B cell (primary cell): ENCODE measurements at regions not wholly inside any gene's neighbourhood (a gene's known extent, or its start where the extent isn't known, plus 50 kb on each side); places are given as distances from the start of the nearest gene placed in this dataset.

Experiments used
- ATAC-seq: fragments of 200-7000 bp; cut with Tn5 transposase; one replicate; pipeline ENCODE4 v1.10.0; 2021; ENCODE audit warnings: low read depth, mild to moderate bottlenecking, moderate number of reproducible peaks, moderate library complexity
- CTCF ChIA-PET: fragments of 350-600 bp; sonication (Branson Sonifier 250); formaldehyde crosslinking; loops from one replicate; lab custom pipeline; 2021; ENCODE audit warnings: antibody characterized with exemption, inconsistent platforms; lab: Charles Lee
- POLR2A ChIA-PET: fragments of 350-600 bp; sonication (Branson Sonifier 250); formaldehyde crosslinking; loops from one replicate; lab custom pipeline; 2021; ENCODE audit warnings: antibody characterized with exemption; lab: Charles Lee
- DNase-seq: peaks from one replicate; pipeline ENCODE4 v3.0.0; 2013
- H2AFZ ChIP-seq: 2 replicates; pipeline ENCODE4 v1.6.1; 2012; ENCODE audit warnings: mild to moderate bottlenecking, low read depth, low read length; ENCODE audit not compliant: insufficient read depth, poor library complexity, severe bottlenecking
- H3K27ac ChIP-seq, 2 donors: 1 replicate in 1 of 2; 2 replicates in 1 of 2; pipeline ENCODE4 v1.5.1; 2012 to 2013; ENCODE audit warnings: low read length in 2 of 2, mild to moderate bottlenecking in 2 of 2, moderate library complexity in 1 of 2
- H3K27me3 ChIP-seq, 4 experiments: fragments of 200-600 bp in 1 of 4; sonication (generic) in 1 of 4; replicated peaks in 1 of 4; 1 replicate in 2 of 4; 2 replicates in 2 of 4; pipeline versions ENCODE4 v1.6.1 to v1.7.0; 2013 to 2016; ENCODE audit warnings: low read length in 3 of 4, mild to moderate bottlenecking in 2 of 4, mixed read lengths in 1 of 4, moderate library complexity in 1 of 4; ENCODE audit not compliant: insufficient read depth in 4 of 4, control insufficient read depth in 3 of 4; ENCODE audit errors: control extremely low read depth in 1 of 4
- H3K36me3 ChIP-seq, 2 experiments: replicated peaks in 1 of 2; 1 replicate in 1 of 2; 2 replicates in 1 of 2; pipeline versions ENCODE4 v1.6.1 to v1.7.1; 2013; ENCODE audit warnings: low read length in 1 of 2; ENCODE audit not compliant: insufficient read depth in 2 of 2, control insufficient read depth in 1 of 2; ENCODE audit errors: control extremely low read depth in 1 of 2, extremely low read depth in 1 of 2
- H3K4me1 ChIP-seq, 2 donors: fragments of 200-600 bp in 1 of 2; sonication (generic) in 1 of 2; 1 replicate in 1 of 2; 2 replicates in 1 of 2; pipeline versions ENCODE4 v1.5.1 to v1.6.1; 2013 to 2017; ENCODE audit warnings: low read length in 2 of 2; ENCODE audit not compliant: control insufficient read depth in 2 of 2, insufficient read depth in 2 of 2
- H3K4me2 ChIP-seq: replicated peaks from 2 replicates; pipeline ENCODE3; 2012; ENCODE audit warnings: mild to moderate bottlenecking, low read depth, low read length; ENCODE audit not compliant: poor library complexity, severe bottlenecking
- H3K4me3 ChIP-seq, 5 experiments: fragments of 200-600 bp in 1 of 5; sonication (generic) in 1 of 5; 1 replicate in 3 of 5; 2 replicates in 2 of 5; pipeline versions ENCODE4 v1.5.1 to v1.7.0; 2011 to 2016; ENCODE audit warnings: low read length in 4 of 5, mild to moderate bottlenecking in 4 of 5, low read depth in 2 of 5, control low read depth in 1 of 5, moderate library complexity in 1 of 5; ENCODE audit not compliant: insufficient read depth in 1 of 5; ENCODE audit errors: control extremely low read depth in 1 of 5, extremely low read depth in 1 of 5
- H3K79me2 ChIP-seq: fragments of 200-600 bp; sonication (generic); one replicate; pipeline ENCODE4 v1.6.0; 2016; ENCODE audit warnings: low read length; ENCODE audit not compliant: control insufficient read depth, insufficient read depth
- H3K9ac ChIP-seq: fragments of 200-600 bp; sonication (generic); 2 replicates; pipeline ENCODE4 v1.6.1; 2017; ENCODE audit warnings: mild to moderate bottlenecking, low read length, moderate library complexity
- H3K9me3 ChIP-seq, 3 donors: one replicate each; pipeline versions ENCODE4 v1.6.1 to v1.7.1; 2013; ENCODE audit warnings: low read length in 2 of 3; ENCODE audit not compliant: control insufficient read depth in 2 of 3, insufficient read depth in 1 of 3; ENCODE audit errors: control extremely low read depth in 1 of 3
- H4K20me1 ChIP-seq: 2 replicates; pipeline ENCODE4 v1.6.0; 2012; ENCODE audit warnings: mild to moderate bottlenecking, low read length; ENCODE audit not compliant: insufficient read depth, control insufficient read depth, poor library complexity, severe bottlenecking
- H3K27ac Mint-ChIP-seq: one replicate; pipeline ENCODE4 v1.8.0; 2021; ENCODE audit warnings: mixed read lengths
- H3K27me3 Mint-ChIP-seq: one replicate; pipeline ENCODE4 v1.8.0; 2021; ENCODE audit warnings: mixed read lengths
- H3K4me1 Mint-ChIP-seq: one replicate; pipeline ENCODE4 v1.8.0; 2021; ENCODE audit warnings: mixed read lengths
- H3K4me3 Mint-ChIP-seq: one replicate; pipeline ENCODE4 v1.8.0; 2021; ENCODE audit warnings: mixed read lengths
- H3K9me3 Mint-ChIP-seq: one replicate; pipeline ENCODE4 v1.8.0; 2022; ENCODE audit warnings: mixed read lengths; ENCODE audit not compliant: insufficient read depth
- CTCF ChIP-seq: fragments of 200-600 bp; IDR thresholded peaks from one replicate; pipeline ENCODE4 v1.8.0; 2022; ENCODE audit warnings: antibody characterized with exemption, mild to moderate bottlenecking
- EZH2 ChIP-seq: IDR thresholded peaks from 2 replicates; pipeline ENCODE4 v1.6.1; 2012; ENCODE audit warnings: borderline replicate concordance, low read depth, mild to moderate bottlenecking, moderate library complexity, low read length; ENCODE audit not compliant: insufficient read depth, poor library complexity, severe bottlenecking
- WGBS: methylation state at CpG from one replicate; pipeline ENCODE4 v1.1.5; 2013; ENCODE audit warnings: missing lambda C conversion rate; ENCODE audit not compliant: insufficient coverage; 5-methylcytosine and 5-hydroxymethylcytosine counted together
- intact Hi-C: fragments of 100-400 bp; cut with micrococcal nuclease; formaldehyde crosslinking; loops from one replicate; pipeline ENCODE4 v1.10.0; 2022

- intact Hi-C loops = no loop called here
- Histone ChIP-seq H2AFZ (no peak overlapping the region), H3K36me3 (no peaks in the 10 kb centered on the region), H3K4me1 (no peaks in the 10 kb centered on the region), H3K79me2 (no peaks in the 10 kb centered on the region), H3K27me3 (peaks cover 0 to 3% (median 0%) of the 10 kb centered on the region in 4 experiments), H3K9me3 (peaks cover 0 to 33% (median 0%) of the 10 kb centered on the region in 3 donors), H3K4me2 (no peak overlapping the region), H3K9ac (no peak overlapping the region), H3K27ac (no peak overlapping the region), H3K4me3 (no peak overlapping the region), H4K20me1 (no peaks in the 10 kb centered on the region)
- POLR2A ChIA-PET = no interaction called here
- no peaks in the 10 kb centered on the region for H3K4me1 Mint-ChIP-seq
- TF ChIP-seq EZH2 = no peak
- TF ChIP-seq CTCF = no peak
- H3K9me3 Mint-ChIP-seq = peaks cover 20% of the 10 kb centered on the region
- H3K27me3 Mint-ChIP-seq = no peaks in the 10 kb centered on the region
- CTCF ChIA-PET = no interaction called here
- DNase-seq (no peak), ATAC-seq (no peak)
- H3K4me3 Mint-ChIP-seq = no peak overlapping the region
- WGBS = 85% methylated on average over 5 of the region's 5 CpGs
- no peak overlapping the region for H3K27ac Mint-ChIP-seq
Observed at GRCh38 chr10:130470286-130470685, 334.1 kb downstream of the GLRX3 start.

GRCh38 chr10:130470973-130471372, 334.8 kb downstream of the GLRX3 start:
- intact Hi-C loops = no loop called here
- H3K9ac ChIP-seq = no peak overlapping the region
- H3K27ac ChIP-seq = no peak overlapping the region
- H2AFZ ChIP-seq = no peak overlapping the region
- no peaks in the 10 kb centered on the region for H3K36me3 ChIP-seq
- H3K9me3 Mint-ChIP-seq = peaks cover 20% of the 10 kb centered on the region
- ATAC-seq (no peak), DNase-seq (no peak)
- H3K27me3 Mint-ChIP-seq = no peaks in the 10 kb centered on the region
- H3K4me1 Mint-ChIP-seq = no peaks in the 10 kb centered on the region
- H3K4me3 ChIP-seq = no peak overlapping the region
- peaks cover 0 to 33% (median 0%) of the 10 kb centered on the region in 3 donors for H3K9me3 ChIP-seq
- no peak overlapping the region for H3K4me2 ChIP-seq
- no peak for TF ChIP-seq CTCF
- TF ChIP-seq EZH2 = no peak
- ChIA-PET CTCF (no interaction called here), POLR2A (no interaction called here)
- no peak overlapping the region for H3K27ac Mint-ChIP-seq
- H3K4me3 Mint-ChIP-seq = no peak overlapping the region
- H4K20me1 ChIP-seq = no peaks in the 10 kb centered on the region
- WGBS = 90% methylated on average over 6 of the region's 6 CpGs
- H3K4me1 ChIP-seq = no peaks in the 10 kb centered on the region
- peaks cover 0 to 3% (median 0%) of the 10 kb centered on the region in 4 experiments for H3K27me3 ChIP-seq
- H3K79me2 ChIP-seq = no peaks in the 10 kb centered on the region
